A673 (cell line): ENCODE measurements at regions not wholly inside any gene's neighbourhood (a gene's known extent, or its start where the extent isn't known, plus 50 kb on each side); places are given as distances from the start of the nearest gene placed in this dataset.

ENCODE experiments used
- EZH2 ChIP-seq: fragments of 200-600 bp; sonication (generic); IDR thresholded peaks from 2 replicates; pipeline ENCODE4 v1.6.1; 2017; ENCODE audit warnings: borderline replicate concordance, low read depth, mild to moderate bottlenecking, mixed read lengths, antibody characterized with exemption, low read length; ENCODE audit not compliant: poor library complexity, severe bottlenecking
- TF ChIP-seq, protein P1 (sequence below): fragments of 300-800, 200-600 bp; sonication (generic); conservative IDR thresholded peaks from 2 replicates; pipeline ENCODE4 v1.5.1; 2017; ENCODE audit warnings: low read depth, mild to moderate bottlenecking, antibody characterized with exemption, low read length, moderate library complexity, mixed read lengths

DNA sequence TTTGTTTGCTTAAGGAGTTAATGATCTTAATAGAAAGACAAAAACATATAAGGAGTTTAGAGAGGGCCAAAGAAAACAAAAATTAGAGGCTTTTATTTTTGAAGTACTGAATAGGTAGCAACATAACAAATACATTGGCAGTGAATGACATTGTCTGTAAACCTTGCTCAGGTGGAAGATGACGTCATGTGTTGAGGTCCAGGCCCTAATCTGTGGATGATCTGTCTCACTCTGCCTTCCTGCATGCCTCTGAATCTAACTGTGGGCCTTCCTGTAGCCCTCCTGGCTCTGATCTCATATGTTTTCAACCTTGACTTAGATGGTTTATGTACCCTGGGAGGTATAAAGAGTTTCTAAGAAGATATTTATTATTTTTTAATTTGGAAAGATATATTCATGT is 58.1 kb upstream of the DYNAP start:
- TF ChIP-seq, protein P1, sequence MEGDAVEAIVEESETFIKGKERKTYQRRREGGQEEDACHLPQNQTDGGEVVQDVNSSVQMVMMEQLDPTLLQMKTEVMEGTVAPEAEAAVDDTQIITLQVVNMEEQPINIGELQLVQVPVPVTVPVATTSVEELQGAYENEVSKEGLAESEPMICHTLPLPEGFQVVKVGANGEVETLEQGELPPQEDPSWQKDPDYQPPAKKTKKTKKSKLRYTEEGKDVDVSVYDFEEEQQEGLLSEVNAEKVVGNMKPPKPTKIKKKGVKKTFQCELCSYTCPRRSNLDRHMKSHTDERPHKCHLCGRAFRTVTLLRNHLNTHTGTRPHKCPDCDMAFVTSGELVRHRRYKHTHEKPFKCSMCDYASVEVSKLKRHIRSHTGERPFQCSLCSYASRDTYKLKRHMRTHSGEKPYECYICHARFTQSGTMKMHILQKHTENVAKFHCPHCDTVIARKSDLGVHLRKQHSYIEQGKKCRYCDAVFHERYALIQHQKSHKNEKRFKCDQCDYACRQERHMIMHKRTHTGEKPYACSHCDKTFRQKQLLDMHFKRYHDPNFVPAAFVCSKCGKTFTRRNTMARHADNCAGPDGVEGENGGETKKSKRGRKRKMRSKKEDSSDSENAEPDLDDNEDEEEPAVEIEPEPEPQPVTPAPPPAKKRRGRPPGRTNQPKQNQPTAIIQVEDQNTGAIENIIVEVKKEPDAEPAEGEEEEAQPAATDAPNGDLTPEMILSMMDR = no peak
- TF ChIP-seq EZH2 = no peak
